ENCODE measurements at regions not wholly inside any gene's neighbourhood (a gene's known extent, or its start where the extent isn't known, plus 50 kb on each side); places are given as distances from the start of the nearest gene placed in this dataset.

DNA sequence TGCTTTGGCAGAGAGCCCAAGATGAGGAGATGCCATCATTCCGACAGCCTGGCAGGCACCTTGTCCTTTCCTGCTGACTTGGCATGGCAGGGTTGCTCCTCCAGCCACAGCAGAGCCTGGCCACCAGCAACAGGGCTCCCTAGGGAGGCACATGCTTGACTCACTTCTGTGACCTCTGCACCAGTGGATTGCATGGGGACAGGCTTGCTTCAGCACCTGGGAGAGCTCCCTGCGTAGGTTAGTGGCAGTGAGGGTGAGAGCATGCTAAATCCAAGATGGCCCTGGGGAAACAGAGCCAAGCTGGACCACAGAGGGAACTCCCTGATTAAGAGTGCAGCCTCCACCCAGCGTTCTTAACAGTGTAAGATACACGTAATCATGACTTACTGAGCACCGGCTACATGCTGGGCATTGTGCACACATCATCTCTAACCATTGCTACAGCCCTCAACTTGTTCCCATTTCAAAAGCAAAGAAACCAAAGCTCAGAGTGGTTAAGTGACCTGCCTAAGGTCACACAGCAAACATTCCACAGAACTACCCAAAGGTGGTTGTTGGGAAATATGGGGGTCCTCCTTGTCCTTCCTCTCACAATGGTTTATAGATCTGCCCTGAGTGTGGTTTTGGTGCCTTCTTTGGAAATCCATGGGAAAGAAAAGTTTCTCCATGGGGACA is 116.6 kb upstream of the UQCRFS1 start:
- no peak for TF ChIP-seq POLR2A (IDR thresholded peaks at IDR 0.05)
- TF ChIP-seq, protein P1, sequence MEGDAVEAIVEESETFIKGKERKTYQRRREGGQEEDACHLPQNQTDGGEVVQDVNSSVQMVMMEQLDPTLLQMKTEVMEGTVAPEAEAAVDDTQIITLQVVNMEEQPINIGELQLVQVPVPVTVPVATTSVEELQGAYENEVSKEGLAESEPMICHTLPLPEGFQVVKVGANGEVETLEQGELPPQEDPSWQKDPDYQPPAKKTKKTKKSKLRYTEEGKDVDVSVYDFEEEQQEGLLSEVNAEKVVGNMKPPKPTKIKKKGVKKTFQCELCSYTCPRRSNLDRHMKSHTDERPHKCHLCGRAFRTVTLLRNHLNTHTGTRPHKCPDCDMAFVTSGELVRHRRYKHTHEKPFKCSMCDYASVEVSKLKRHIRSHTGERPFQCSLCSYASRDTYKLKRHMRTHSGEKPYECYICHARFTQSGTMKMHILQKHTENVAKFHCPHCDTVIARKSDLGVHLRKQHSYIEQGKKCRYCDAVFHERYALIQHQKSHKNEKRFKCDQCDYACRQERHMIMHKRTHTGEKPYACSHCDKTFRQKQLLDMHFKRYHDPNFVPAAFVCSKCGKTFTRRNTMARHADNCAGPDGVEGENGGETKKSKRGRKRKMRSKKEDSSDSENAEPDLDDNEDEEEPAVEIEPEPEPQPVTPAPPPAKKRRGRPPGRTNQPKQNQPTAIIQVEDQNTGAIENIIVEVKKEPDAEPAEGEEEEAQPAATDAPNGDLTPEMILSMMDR (IDR thresholded peaks at IDR 0.05 in 4 of 5, conservative IDR thresholded peaks at IDR 0.05 in 1 of 5), result no peak

Data from gastrocnemius medialis (tissue), 4 donors.